DND-41 (cell line): ENCODE measurements at regions not wholly inside any gene's neighbourhood (a gene's known extent, or its start where the extent isn't known, plus 50 kb on each side); places are given as distances from the start of the nearest gene placed in this dataset.

Experiments used
- ATAC-seq: fragments of 200-7000 bp; cut with Tn5 transposase; 3 replicates; pipeline ENCODE4 v1.9.1; 2021; ENCODE audit warnings: low read depth; ENCODE audit not compliant: insufficient read depth
- DNase-seq: peaks from one replicate; pipeline ENCODE4 v3.0.0-alpha.2; 2020
- H2AFZ ChIP-seq: 2 replicates; pipeline ENCODE4 v1.6.0; 2012; ENCODE audit warnings: low read depth, low read length
- H3K27ac ChIP-seq: 2 replicates; pipeline ENCODE4 v1.5.1; 2012; ENCODE audit warnings: low read length, inconsistent platforms
- H3K27me3 ChIP-seq: fragments of 200-600 bp; sonication (generic); 2 replicates; pipeline ENCODE4 v1.6.0; 2012; ENCODE audit warnings: low read length, mild to moderate bottlenecking, inconsistent platforms; ENCODE audit not compliant: insufficient read depth, poor library complexity
- H3K36me3 ChIP-seq: 2 replicates; pipeline ENCODE4 v1.5.1; 2012; ENCODE audit warnings: low read length, inconsistent platforms; ENCODE audit not compliant: insufficient read depth
- H3K4me1 ChIP-seq: 2 replicates; pipeline ENCODE4 v1.5.1; 2012; ENCODE audit warnings: mild to moderate bottlenecking, low read length; ENCODE audit not compliant: insufficient read depth
- H3K4me2 ChIP-seq: 2 replicates; pipeline ENCODE4 v1.6.0; 2012; ENCODE audit warnings: mild to moderate bottlenecking, moderate library complexity, low read length, inconsistent platforms; ENCODE audit not compliant: insufficient read depth
- H3K4me3 ChIP-seq, 2 experiments: fragments of 200-600 bp in 1 of 2; shearing (Covaris generic) in 1 of 2; 2 replicates each; pipeline ENCODE4 v1.5.1; 2012 to 2016; ENCODE audit warnings: inconsistent platforms in 2 of 2, low read length in 2 of 2, mild to moderate bottlenecking in 2 of 2, low read depth in 1 of 2, moderate library complexity in 1 of 2
- H3K79me2 ChIP-seq: 2 replicates; pipeline ENCODE4 v1.6.0; 2012; ENCODE audit warnings: low read length, inconsistent platforms; ENCODE audit not compliant: insufficient read depth
- H3K9ac ChIP-seq: 2 replicates; pipeline ENCODE4 v1.6.0; 2012; ENCODE audit warnings: low read depth, mild to moderate bottlenecking, inconsistent platforms, low read length, moderate library complexity
- H3K9me3 ChIP-seq: 2 replicates; pipeline ENCODE4 v1.5.1; 2012; ENCODE audit warnings: low read length, moderate library complexity, mild to moderate bottlenecking, inconsistent platforms; ENCODE audit not compliant: insufficient read depth, severe bottlenecking
- H4K20me1 ChIP-seq: 2 replicates; pipeline ENCODE4 v1.6.0; 2012; ENCODE audit warnings: low read length; ENCODE audit not compliant: insufficient read depth
- CTCF ChIP-seq: IDR thresholded peaks from 2 replicates; pipeline ENCODE4 v1.5.1; 2012; ENCODE audit warnings: borderline replicate concordance, low read length, moderate library complexity, mild to moderate bottlenecking; ENCODE audit not compliant: poor library complexity, severe bottlenecking; ENCODE audit errors: extremely low read depth
- EZH2 ChIP-seq: IDR thresholded peaks from 3 replicates; pipeline ENCODE4 v1.6.1; 2012; ENCODE audit warnings: borderline replicate concordance, low read depth, mild to moderate bottlenecking, moderate library complexity, low read length, inconsistent platforms; ENCODE audit not compliant: severe bottlenecking

- peak overlapping the region; percentile 91 for H3K27ac ChIP-seq
- no peaks in the 10 kb centered on the region for H3K36me3 ChIP-seq
- peaks cover 90% of the 10 kb centered on the region for H3K4me1 ChIP-seq
- no peaks in the 10 kb centered on the region for H3K9me3 ChIP-seq
- H3K9ac ChIP-seq = peak overlapping the region; percentile 29; the same call in 1 of the 2 replicates
- H3K27me3 ChIP-seq = no peaks in the 10 kb centered on the region
- no peak overlapping the region for H3K4me2 ChIP-seq
- TF ChIP-seq CTCF (no peak), EZH2 (no peak)
- no peak overlapping the region for H2AFZ ChIP-seq
- no peaks in the 10 kb centered on the region for H4K20me1 ChIP-seq
- ATAC-seq (no peak), DNase-seq (no peak)
- H3K4me3 ChIP-seq = no peak overlapping the region
- H3K79me2 ChIP-seq = no peaks in the 10 kb centered on the region
These were observed 55.6 kb upstream of the SPAG16 start for GRCh38 chr2:213228638-213229037.

- peak; percentile 24 for ATAC-seq
- Histone ChIP-seq H3K9ac (peak overlapping the region; percentile 29; the same call in 1 of the 2 replicates), H3K4me2 (no peak overlapping the region), H3K9me3 (no peaks in the 10 kb centered on the region), H3K27ac (peak overlapping the region; percentile 91), H3K4me3 (no peak overlapping the region), H4K20me1 (no peaks in the 10 kb centered on the region), H3K36me3 (no peaks in the 10 kb centered on the region), H3K27me3 (no peaks in the 10 kb centered on the region), H3K79me2 (no peaks in the 10 kb centered on the region), H3K4me1 (peaks cover 93% of the 10 kb centered on the region), H2AFZ (no peak overlapping the region)
- peak; percentile 63 for DNase-seq
- TF ChIP-seq EZH2 = no peak
- TF ChIP-seq CTCF = no peak
These were observed 54.5 kb upstream of the SPAG16 start for GRCh38 chr2:213229814-213230213.

GRCh38 chr2:213231966-213232365 lies 52.3 kb upstream of the SPAG16 start:
- peak overlapping the region; percentile 91 for H3K27ac ChIP-seq
- no peaks in the 10 kb centered on the region for H3K27me3 ChIP-seq
- H3K4me2 ChIP-seq = peak overlapping the region; percentile 44
- no peak overlapping the region for H3K4me3 ChIP-seq
- TF ChIP-seq EZH2 (no peak), CTCF (no peak)
- H3K4me1 ChIP-seq = peaks cover 98% of the 10 kb centered on the region
- no peaks in the 10 kb centered on the region for H3K36me3 ChIP-seq
- H2AFZ ChIP-seq = peak overlapping the region; percentile 53
- no peaks in the 10 kb centered on the region for H4K20me1 ChIP-seq
- no peak for ATAC-seq
- H3K9me3 ChIP-seq = no peaks in the 10 kb centered on the region
- no peak for DNase-seq
- H3K9ac ChIP-seq = peak overlapping the region; percentile 55
- H3K79me2 ChIP-seq = no peaks in the 10 kb centered on the region
